IMR-90 (cell line): ENCODE measurements at regions not wholly inside any gene's neighbourhood (a gene's known extent, or its start where the extent isn't known, plus 50 kb on each side); places are given as distances from the start of the nearest gene placed in this dataset.

Experiments
- ATAC-seq: fragments of 200-7000 bp; cut with Tn5 transposase; 2 replicates; pipeline ENCODE4 v1.9.1; 2020; ENCODE audit warnings: low read depth, mild to moderate bottlenecking, moderate library complexity
- BruUV-seq: library from RNA; stranded (reverse); fragments of 400-500 nt; replicated peaks from 2 replicates; lab custom pipeline; 2021; lab: Mats Ljungman, UMichigan
- CTCF ChIA-PET: fragments of 300-600 bp; formaldehyde crosslinking; extraction: SDS; loops from one replicate; lab custom pipeline; 2021; ENCODE audit warnings: antibody characterized with exemption; lab: Yijun Ruan, JAX
- POLR2A ChIA-PET: fragments of 300-600 bp; sonication (Branson Sonifier 250); formaldehyde crosslinking; loops from one replicate; lab custom pipeline; 2022; ENCODE audit warnings: antibody characterized with exemption; ENCODE audit not compliant: unreplicated experiment; lab: Charles Lee
- DNase-seq: peaks from one replicate; pipeline ENCODE4 v3.0.0; 2013
- H2AFZ ChIP-seq: replicated peaks from 2 replicates; pipeline ENCODE3; 2013; ENCODE audit warnings: low read length, mild to moderate bottlenecking; ENCODE audit not compliant: poor library complexity
- H2AK5ac ChIP-seq: 2 replicates; pipeline ENCODE4 v1.6.1; 2013; ENCODE audit warnings: low read depth, low read length, inconsistent platforms
- H2AK9ac ChIP-seq: replicated peaks from 2 replicates; pipeline ENCODE3; 2013; ENCODE audit warnings: mild to moderate bottlenecking, low read depth, low read length, moderate library complexity; ENCODE audit not compliant: poor library complexity
- H2BK120ac ChIP-seq: 2 replicates; pipeline ENCODE4 v1.6.1; 2013; ENCODE audit warnings: low read depth, low read length, inconsistent platforms
- H2BK15ac ChIP-seq: 3 replicates; pipeline ENCODE4 v1.6.1; 2013; ENCODE audit warnings: low read depth, low read length, inconsistent platforms
- H2BK20ac ChIP-seq: 2 replicates; pipeline ENCODE4 v1.6.1; 2013; ENCODE audit warnings: low read depth, mild to moderate bottlenecking, inconsistent platforms, low read length, moderate library complexity
- H2BK5ac ChIP-seq: 2 replicates; pipeline ENCODE4 v1.6.1; 2013; ENCODE audit warnings: mild to moderate bottlenecking, low read depth, low read length, inconsistent platforms; ENCODE audit not compliant: poor library complexity, severe bottlenecking
- H3K14ac ChIP-seq: replicated peaks from 2 replicates; pipeline ENCODE4 v1.6.1; 2013; ENCODE audit warnings: low read depth, low read length, inconsistent platforms
- H3K18ac ChIP-seq: 2 replicates; pipeline ENCODE4 v1.6.1; 2013; ENCODE audit warnings: low read depth, low read length, control low read depth
- H3K23ac ChIP-seq: 2 replicates; pipeline ENCODE4 v1.6.1; 2013; ENCODE audit warnings: low read depth, low read length, inconsistent platforms
- H3K27ac ChIP-seq: 2 replicates; pipeline ENCODE4 v1.5.1; 2013; ENCODE audit warnings: mild to moderate bottlenecking, control low read depth, low read length; ENCODE audit not compliant: insufficient read depth
- H3K27me3 ChIP-seq: 2 replicates; pipeline ENCODE4 v1.6.1; 2013; ENCODE audit warnings: low read length; ENCODE audit not compliant: control insufficient read depth, insufficient read depth
- H3K36me3 ChIP-seq: 2 replicates; pipeline ENCODE4 v1.6.1; 2013; ENCODE audit warnings: low read length, mixed read lengths; ENCODE audit not compliant: control insufficient read depth, insufficient read depth
- H3K4ac ChIP-seq: 2 replicates; pipeline ENCODE4 v1.6.1; 2013; ENCODE audit warnings: low read depth, low read length, inconsistent platforms
- H3K4me1 ChIP-seq: 2 replicates; pipeline ENCODE4 v1.6.1; 2013; ENCODE audit warnings: low read length, mixed read lengths; ENCODE audit not compliant: control insufficient read depth, insufficient read depth
- H3K4me2 ChIP-seq: 2 replicates; pipeline ENCODE4 v1.6.1; 2013; ENCODE audit warnings: low read depth, mild to moderate bottlenecking, control low read depth, low read length, moderate library complexity
- H3K4me3 ChIP-seq: 2 replicates; pipeline ENCODE4 v1.5.1; 2013; ENCODE audit warnings: low read depth, mild to moderate bottlenecking, control low read depth, low read length, moderate library complexity; ENCODE audit not compliant: insufficient read depth
- H3K56ac ChIP-seq: 2 replicates; pipeline ENCODE4 v1.6.1; 2013; ENCODE audit warnings: low read length, inconsistent platforms; ENCODE audit not compliant: insufficient read depth; ENCODE audit errors: extremely low read depth
- H3K79me1 ChIP-seq, 2 experiments: 2 replicates each; pipeline ENCODE4 v1.6.1; 2013; ENCODE audit warnings: low read length in 2 of 2, inconsistent platforms in 1 of 2, low read depth in 1 of 2
- H3K9ac ChIP-seq: 2 replicates; pipeline ENCODE4 v1.6.1; 2013; ENCODE audit warnings: low read depth, low read length, control low read depth
- H3K9me1 ChIP-seq: 2 replicates; pipeline ENCODE4 v1.6.1; 2013; ENCODE audit warnings: low read length, inconsistent platforms; ENCODE audit not compliant: insufficient read depth
- H3K9me3 ChIP-seq: 2 replicates; pipeline ENCODE4 v1.6.1; 2013; ENCODE audit warnings: low read length; ENCODE audit not compliant: control insufficient read depth, insufficient read depth
- H4K20me1 ChIP-seq: 2 replicates; pipeline ENCODE4 v1.6.1; 2013; ENCODE audit warnings: low read length, inconsistent platforms; ENCODE audit not compliant: insufficient read depth
- H4K5ac ChIP-seq: 2 replicates; pipeline ENCODE4 v1.6.1; 2013; ENCODE audit warnings: mild to moderate bottlenecking, low read depth, low read length, control low read depth
- H4K8ac ChIP-seq, 2 experiments: 2 replicates each; pipeline ENCODE4 v1.6.1; 2013; ENCODE audit warnings: low read depth in 2 of 2, low read length in 2 of 2, control low read depth in 1 of 2, inconsistent platforms in 1 of 2
- H4K91ac ChIP-seq: 2 replicates; pipeline ENCODE4 v1.6.1; 2013; ENCODE audit warnings: low read depth, low read length, inconsistent platforms; ENCODE audit not compliant: insufficient read depth
- CEBPB ChIP-seq: IDR thresholded peaks from 2 replicates; pipeline ENCODE4 v1.6.1; 2012; ENCODE audit warnings: low read depth, low read length, improper control_type of control experiment
- CTCF ChIP-seq: conservative IDR thresholded peaks from 2 replicates; pipeline ENCODE4 v1.5.1; 2012; ENCODE audit warnings: mild to moderate bottlenecking, low read depth, low read length, improper control_type of control experiment
- MAFK ChIP-seq: IDR thresholded peaks from 2 replicates; pipeline ENCODE4 v1.6.1; 2012; ENCODE audit warnings: low read depth, low read length, improper control_type of control experiment
- WGBS, 2 experiments: methylation state at CpG; one replicate each; pipeline versions ENCODE4 v1.1.5 to v1.1.7; 2013; ENCODE audit warnings: missing lambda C conversion rate in 2 of 2; ENCODE audit not compliant: insufficient read length in 1 of 2; ENCODE audit errors: extremely low coverage in 2 of 2; 5-methylcytosine and 5-hydroxymethylcytosine counted together
- dilution Hi-C: fragments of 300-500 bp; cut with HindIII; formaldehyde crosslinking; loops from one replicate; pipeline ENCODE4 v1.14.3; 2018; ENCODE audit warnings: low sequenced_read_pairs; ENCODE audit not compliant: unreplicated experiment
- in situ Hi-C: fragments of 300-500 bp; cut with MboI; formaldehyde crosslinking; loops from 3 replicates; pipeline ENCODE4 v1.14.3; 2019; ENCODE audit warnings: low sequenced_read_pairs, inconsistent platforms, mixed read lengths
- intact Hi-C: fragments of 100-400 bp; cut with micrococcal nuclease; formaldehyde crosslinking; loops from 2 replicates; pipeline ENCODE4 v1.10.0; 2022

- DNase-seq (no peak), ATAC-seq (no peak)
- Histone ChIP-seq H4K91ac (no peak overlapping the region), H3K4me2 (no peak overlapping the region), H2BK15ac (no peak overlapping the region), H3K18ac (no peak overlapping the region), H4K20me1 (no peaks in the 10 kb centered on the region), H2BK20ac (no peak overlapping the region), H3K9me3 (peaks cover 7% of the 10 kb centered on the region), H2AK9ac (no peak overlapping the region), H2AK5ac (no peak overlapping the region), H2BK120ac (no peak overlapping the region), H3K79me1 (no peaks in the 10 kb centered on the region), H3K14ac (no peak overlapping the region), H3K4me3 (no peak overlapping the region), H3K56ac (no peak overlapping the region), H2BK5ac (no peak overlapping the region), H3K4me1 (no peaks in the 10 kb centered on the region), H3K9ac (no peak overlapping the region), H3K9me1 (no peaks in the 10 kb centered on the region), H4K5ac (no peak overlapping the region), H3K27me3 (peaks cover 47% of the 10 kb centered on the region), H2AFZ (no peak overlapping the region), H3K27ac (no peak overlapping the region), H4K8ac (no peak overlapping the region), H3K36me3 (no peaks in the 10 kb centered on the region), H3K23ac (no peak overlapping the region), H3K4ac (no peak overlapping the region)
- no TSS peak for BruUV-seq
- dilution Hi-C loops (no loop called here), in situ Hi-C loops (no loop called here), intact Hi-C loops (no loop called here)
- ChIA-PET POLR2A (no interaction called here), CTCF (no interaction called here)
- WGBS, 2 experiments: no CpG with 5 or more reads among the region's 1 CpG
- TF ChIP-seq CEBPB (peak; percentile 42; the same call in 1 of the 2 replicates), MAFK (peak; percentile 15; the same call in 1 of the 2 replicates), CTCF (no peak)
Measured at GRCh38 chr2:242051463-242051862, 181.9 kb downstream of the RTP5 start.
